GM12874 (cell line): ENCODE measurements at regions not wholly inside any gene's neighbourhood (a gene's known extent, or its start where the extent isn't known, plus 50 kb on each side); places are given as distances from the start of the nearest gene placed in this dataset.

Experiments used
- TF ChIP-seq, protein P1 (sequence below): IDR thresholded peaks from 2 replicates; pipeline ENCODE4 v1.5.1; 2011; ENCODE audit warnings: low read depth, mild to moderate bottlenecking, control low read depth, low read length, moderate library complexity; ENCODE audit not compliant: insufficient read depth

- TF ChIP-seq, protein P1, sequence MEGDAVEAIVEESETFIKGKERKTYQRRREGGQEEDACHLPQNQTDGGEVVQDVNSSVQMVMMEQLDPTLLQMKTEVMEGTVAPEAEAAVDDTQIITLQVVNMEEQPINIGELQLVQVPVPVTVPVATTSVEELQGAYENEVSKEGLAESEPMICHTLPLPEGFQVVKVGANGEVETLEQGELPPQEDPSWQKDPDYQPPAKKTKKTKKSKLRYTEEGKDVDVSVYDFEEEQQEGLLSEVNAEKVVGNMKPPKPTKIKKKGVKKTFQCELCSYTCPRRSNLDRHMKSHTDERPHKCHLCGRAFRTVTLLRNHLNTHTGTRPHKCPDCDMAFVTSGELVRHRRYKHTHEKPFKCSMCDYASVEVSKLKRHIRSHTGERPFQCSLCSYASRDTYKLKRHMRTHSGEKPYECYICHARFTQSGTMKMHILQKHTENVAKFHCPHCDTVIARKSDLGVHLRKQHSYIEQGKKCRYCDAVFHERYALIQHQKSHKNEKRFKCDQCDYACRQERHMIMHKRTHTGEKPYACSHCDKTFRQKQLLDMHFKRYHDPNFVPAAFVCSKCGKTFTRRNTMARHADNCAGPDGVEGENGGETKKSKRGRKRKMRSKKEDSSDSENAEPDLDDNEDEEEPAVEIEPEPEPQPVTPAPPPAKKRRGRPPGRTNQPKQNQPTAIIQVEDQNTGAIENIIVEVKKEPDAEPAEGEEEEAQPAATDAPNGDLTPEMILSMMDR = no peak
Measured at GRCh38 chr21:35479065-35479448, 430.0 kb upstream of the RUNX1 start.

GRCh38 chr21:35478161-35479064 lies 429.3 kb upstream of the RUNX1 start:
- TF ChIP-seq, protein P1 = no peak

DNA sequence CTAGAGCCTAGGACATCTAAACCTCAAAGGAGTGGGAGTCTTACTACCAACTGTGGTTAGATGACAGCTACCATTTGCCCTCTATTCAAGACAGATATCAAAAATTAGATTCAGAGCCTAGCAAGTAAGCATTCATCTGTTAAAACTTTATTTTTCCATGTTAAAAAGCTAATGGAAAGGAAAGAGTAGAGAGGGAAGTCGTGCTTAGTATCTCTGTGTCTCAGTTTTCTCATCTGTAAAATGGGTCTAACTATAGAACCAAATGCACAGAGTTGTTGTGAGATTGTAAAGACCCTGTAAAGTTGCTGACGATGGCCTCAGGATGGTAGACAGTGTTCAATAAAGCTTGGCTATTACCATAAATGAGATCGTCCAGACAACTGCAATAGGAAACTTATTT lies 428.5 kb upstream of the RUNX1 start:
- TF ChIP-seq, protein P1 = no peak

DNA sequence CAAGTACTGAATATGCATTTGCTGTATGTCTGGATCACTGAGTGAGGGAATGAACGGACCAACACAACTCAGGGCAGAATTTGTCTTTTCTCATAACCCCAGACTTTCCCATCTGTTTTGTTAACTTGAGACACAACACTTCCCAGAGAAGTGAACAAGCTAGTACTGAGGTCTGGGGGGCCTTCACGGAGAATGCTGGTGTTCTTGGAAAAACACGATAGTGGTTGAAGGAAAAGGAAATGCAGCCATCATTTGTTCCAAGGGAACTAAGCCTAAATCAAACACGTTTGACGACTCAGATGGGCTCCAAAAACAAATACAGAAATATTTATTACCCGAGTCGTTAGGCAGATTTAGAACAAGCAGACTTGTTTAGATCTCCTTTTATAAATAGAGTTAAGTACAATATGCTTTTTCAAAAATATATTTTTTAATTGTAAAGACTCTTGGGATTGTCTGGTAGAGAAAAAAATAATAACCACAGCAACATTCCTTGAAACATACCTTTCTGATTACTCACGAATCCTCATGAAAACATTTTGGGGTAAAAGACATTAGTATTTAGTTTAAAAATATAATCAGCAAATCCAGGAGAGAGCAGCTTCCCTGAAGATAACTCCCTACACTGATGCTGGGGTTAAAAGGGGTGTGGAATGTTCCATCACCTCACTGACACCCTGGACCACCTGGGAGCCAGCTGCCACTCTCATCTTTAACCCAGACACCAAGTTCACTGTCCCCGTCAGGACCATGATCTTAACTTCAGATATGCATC lies 427.7 kb upstream of the RUNX1 start:
- TF ChIP-seq, protein P1 = no peak

GRCh38 chr21:35475762-35476161 lies 426.7 kb upstream of the RUNX1 start:
- TF ChIP-seq, protein P1 = no peak

- TF ChIP-seq, protein P1 = no peak
Measured at GRCh38 chr21:35475009-35475408, 425.9 kb upstream of the RUNX1 start.

DNA sequence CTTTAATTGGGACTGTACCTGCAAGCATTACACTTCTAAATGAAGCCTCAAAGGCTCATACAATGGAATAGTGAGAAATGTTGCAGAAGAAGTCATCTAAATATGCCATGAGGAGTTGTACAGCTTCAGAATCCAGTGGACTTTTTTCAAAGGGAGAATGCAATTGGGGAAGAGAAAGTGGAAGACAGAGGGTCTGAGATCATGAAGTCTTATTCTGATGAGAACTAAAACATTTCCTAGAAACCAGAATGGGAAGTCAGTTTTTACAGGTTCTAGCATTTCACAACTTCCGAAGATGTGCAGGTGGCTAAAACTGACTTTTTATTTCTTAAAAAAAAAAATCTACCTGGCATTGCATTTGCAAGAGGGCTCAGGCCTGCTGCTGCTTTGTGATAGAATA lies 424.4 kb upstream of the RUNX1 start:
- TF ChIP-seq, protein P1 = no peak
